ENCODE measurements at regions not wholly inside any gene's neighbourhood (a gene's known extent, or its start where the extent isn't known, plus 50 kb on each side); places are given as distances from the start of the nearest gene placed in this dataset.

DNA sequence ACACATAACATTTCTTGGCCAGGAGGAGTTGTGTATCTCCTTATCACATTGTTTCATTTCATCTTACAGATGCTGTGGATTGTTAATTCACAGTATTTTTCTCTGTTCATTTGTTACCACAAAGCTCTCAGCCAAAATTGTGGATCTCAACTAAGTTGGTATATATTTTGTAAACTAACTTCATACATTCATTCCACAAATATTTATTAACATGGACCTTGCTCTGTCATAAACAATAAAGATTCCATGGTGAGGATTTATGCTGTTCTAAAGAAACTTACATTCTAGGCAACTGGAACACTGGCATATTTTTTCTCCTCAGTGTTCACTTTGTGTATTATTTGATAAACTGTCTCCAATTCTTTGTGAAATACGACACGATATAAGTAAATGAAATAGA, 268.8 kb downstream of the CNTN3 start (continued):
- TF ChIP-seq, protein P1, sequence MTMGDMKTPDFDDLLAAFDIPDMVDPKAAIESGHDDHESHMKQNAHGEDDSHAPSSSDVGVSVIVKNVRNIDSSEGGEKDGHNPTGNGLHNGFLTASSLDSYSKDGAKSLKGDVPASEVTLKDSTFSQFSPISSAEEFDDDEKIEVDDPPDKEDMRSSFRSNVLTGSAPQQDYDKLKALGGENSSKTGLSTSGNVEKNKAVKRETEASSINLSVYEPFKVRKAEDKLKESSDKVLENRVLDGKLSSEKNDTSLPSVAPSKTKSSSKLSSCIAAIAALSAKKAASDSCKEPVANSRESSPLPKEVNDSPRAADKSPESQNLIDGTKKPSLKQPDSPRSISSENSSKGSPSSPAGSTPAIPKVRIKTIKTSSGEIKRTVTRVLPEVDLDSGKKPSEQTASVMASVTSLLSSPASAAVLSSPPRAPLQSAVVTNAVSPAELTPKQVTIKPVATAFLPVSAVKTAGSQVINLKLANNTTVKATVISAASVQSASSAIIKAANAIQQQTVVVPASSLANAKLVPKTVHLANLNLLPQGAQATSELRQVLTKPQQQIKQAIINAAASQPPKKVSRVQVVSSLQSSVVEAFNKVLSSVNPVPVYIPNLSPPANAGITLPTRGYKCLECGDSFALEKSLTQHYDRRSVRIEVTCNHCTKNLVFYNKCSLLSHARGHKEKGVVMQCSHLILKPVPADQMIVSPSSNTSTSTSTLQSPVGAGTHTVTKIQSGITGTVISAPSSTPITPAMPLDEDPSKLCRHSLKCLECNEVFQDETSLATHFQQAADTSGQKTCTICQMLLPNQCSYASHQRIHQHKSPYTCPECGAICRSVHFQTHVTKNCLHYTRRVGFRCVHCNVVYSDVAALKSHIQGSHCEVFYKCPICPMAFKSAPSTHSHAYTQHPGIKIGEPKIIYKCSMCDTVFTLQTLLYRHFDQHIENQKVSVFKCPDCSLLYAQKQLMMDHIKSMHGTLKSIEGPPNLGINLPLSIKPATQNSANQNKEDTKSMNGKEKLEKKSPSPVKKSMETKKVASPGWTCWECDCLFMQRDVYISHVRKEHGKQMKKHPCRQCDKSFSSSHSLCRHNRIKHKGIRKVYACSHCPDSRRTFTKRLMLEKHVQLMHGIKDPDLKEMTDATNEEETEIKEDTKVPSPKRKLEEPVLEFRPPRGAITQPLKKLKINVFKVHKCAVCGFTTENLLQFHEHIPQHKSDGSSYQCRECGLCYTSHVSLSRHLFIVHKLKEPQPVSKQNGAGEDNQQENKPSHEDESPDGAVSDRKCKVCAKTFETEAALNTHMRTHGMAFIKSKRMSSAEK (CRISPR knock-in tag; IDR thresholded peaks at IDR 0.05; ENCODE audit: borderline replicate concordance) = no peak
- TF ChIP-seq, protein P2, sequence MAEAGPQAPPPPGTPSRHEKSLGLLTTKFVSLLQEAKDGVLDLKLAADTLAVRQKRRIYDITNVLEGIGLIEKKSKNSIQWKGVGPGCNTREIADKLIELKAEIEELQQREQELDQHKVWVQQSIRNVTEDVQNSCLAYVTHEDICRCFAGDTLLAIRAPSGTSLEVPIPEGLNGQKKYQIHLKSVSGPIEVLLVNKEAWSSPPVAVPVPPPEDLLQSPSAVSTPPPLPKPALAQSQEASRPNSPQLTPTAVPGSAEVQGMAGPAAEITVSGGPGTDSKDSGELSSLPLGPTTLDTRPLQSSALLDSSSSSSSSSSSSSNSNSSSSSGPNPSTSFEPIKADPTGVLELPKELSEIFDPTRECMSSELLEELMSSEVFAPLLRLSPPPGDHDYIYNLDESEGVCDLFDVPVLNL (CRISPR knock-in tag; IDR thresholded peaks at IDR 0.05; ENCODE audit: borderline replicate concordance, low read depth) = no peak
- no peak for TF ChIP-seq NR2C2 (CRISPR knock-in tag; IDR thresholded peaks at IDR 0.05)
- no peak for TF ChIP-seq TCF7 (CRISPR knock-in tag; IDR thresholded peaks at IDR 0.05; ENCODE audit: low read depth)
- TF ChIP-seq, protein P3, sequence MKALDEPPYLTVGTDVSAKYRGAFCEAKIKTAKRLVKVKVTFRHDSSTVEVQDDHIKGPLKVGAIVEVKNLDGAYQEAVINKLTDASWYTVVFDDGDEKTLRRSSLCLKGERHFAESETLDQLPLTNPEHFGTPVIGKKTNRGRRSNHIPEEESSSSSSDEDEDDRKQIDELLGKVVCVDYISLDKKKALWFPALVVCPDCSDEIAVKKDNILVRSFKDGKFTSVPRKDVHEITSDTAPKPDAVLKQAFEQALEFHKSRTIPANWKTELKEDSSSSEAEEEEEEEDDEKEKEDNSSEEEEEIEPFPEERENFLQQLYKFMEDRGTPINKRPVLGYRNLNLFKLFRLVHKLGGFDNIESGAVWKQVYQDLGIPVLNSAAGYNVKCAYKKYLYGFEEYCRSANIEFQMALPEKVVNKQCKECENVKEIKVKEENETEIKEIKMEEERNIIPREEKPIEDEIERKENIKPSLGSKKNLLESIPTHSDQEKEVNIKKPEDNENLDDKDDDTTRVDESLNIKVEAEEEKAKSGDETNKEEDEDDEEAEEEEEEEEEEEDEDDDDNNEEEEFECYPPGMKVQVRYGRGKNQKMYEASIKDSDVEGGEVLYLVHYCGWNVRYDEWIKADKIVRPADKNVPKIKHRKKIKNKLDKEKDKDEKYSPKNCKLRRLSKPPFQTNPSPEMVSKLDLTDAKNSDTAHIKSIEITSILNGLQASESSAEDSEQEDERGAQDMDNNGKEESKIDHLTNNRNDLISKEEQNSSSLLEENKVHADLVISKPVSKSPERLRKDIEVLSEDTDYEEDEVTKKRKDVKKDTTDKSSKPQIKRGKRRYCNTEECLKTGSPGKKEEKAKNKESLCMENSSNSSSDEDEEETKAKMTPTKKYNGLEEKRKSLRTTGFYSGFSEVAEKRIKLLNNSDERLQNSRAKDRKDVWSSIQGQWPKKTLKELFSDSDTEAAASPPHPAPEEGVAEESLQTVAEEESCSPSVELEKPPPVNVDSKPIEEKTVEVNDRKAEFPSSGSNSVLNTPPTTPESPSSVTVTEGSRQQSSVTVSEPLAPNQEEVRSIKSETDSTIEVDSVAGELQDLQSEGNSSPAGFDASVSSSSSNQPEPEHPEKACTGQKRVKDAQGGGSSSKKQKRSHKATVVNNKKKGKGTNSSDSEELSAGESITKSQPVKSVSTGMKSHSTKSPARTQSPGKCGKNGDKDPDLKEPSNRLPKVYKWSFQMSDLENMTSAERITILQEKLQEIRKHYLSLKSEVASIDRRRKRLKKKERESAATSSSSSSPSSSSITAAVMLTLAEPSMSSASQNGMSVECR (CRISPR knock-in tag; IDR thresholded peaks at IDR 0.05; ENCODE audit: borderline replicate concordance) = no peak
- no peak for TF ChIP-seq ZNF263 (CRISPR knock-in tag; IDR thresholded peaks at IDR 0.05; ENCODE audit: low read depth)
- TF ChIP-seq, protein P4, sequence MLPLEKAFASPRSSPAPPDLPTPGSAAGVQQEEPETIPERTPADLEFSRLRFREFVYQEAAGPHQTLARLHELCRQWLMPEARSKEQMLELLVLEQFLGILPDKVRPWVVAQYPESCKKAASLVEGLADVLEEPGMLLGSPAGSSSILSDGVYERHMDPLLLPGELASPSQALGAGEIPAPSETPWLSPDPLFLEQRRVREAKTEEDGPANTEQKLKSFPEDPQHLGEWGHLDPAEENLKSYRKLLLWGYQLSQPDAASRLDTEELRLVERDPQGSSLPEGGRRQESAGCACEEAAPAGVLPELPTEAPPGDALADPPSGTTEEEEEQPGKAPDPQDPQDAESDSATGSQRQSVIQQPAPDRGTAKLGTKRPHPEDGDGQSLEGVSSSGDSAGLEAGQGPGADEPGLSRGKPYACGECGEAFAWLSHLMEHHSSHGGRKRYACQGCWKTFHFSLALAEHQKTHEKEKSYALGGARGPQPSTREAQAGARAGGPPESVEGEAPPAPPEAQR (CRISPR knock-in tag; IDR thresholded peaks at IDR 0.05) = no peak
- TF ChIP-seq ZNF232 (CRISPR knock-in tag; IDR thresholded peaks at IDR 0.05) = no peak

DNA sequence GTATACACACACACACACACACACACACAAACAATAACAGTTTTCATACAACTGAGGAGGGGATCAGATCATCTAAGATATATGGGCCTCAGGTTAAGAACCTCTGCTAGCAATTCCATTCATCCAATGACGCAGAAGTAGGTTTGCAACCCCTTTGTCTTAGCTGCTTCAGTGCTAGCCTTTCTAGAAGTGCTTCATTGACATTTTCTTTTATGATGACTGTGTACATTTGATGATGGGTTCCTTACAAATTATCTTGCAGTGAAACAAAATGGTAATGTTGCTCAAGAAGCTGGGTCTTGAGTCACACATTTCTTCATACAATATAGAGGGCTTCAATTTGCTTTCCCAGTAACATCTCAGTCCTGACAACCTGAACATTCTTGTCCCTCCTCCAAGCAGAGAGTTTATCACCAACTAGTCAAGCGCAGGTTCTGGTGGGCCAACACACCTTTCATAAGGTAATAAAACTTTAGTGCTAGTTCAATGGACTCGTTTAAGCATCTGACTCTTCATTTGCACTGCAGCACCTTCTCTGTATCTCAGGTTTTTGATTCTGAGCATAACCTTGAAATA, 269.5 kb downstream of the CNTN3 start:
- ChIA-PET CTCF (no interaction called here), POLR2A (interaction anchor here (0.5 kb wide), 1 partner anchor 45 kb away, joined by 3 read pairs; no protein-coding TSS in a partner anchor)
- Mint-ChIP-seq H3K27me3 (ENCODE audit: low read depth) (no peaks in the 10 kb centered on the region), H3K4me1 (no peaks in the 10 kb centered on the region), H3K4me3 (no peak overlapping the region), H3K9me3 (no peaks in the 10 kb centered on the region), H3K36me3 (no peaks in the 10 kb centered on the region), H3K27ac (no peak overlapping the region)
- DNase-seq (ENCODE audit: low spot score) (no peak), ATAC-seq (no peak)
- TF ChIP-seq, protein P5, sequence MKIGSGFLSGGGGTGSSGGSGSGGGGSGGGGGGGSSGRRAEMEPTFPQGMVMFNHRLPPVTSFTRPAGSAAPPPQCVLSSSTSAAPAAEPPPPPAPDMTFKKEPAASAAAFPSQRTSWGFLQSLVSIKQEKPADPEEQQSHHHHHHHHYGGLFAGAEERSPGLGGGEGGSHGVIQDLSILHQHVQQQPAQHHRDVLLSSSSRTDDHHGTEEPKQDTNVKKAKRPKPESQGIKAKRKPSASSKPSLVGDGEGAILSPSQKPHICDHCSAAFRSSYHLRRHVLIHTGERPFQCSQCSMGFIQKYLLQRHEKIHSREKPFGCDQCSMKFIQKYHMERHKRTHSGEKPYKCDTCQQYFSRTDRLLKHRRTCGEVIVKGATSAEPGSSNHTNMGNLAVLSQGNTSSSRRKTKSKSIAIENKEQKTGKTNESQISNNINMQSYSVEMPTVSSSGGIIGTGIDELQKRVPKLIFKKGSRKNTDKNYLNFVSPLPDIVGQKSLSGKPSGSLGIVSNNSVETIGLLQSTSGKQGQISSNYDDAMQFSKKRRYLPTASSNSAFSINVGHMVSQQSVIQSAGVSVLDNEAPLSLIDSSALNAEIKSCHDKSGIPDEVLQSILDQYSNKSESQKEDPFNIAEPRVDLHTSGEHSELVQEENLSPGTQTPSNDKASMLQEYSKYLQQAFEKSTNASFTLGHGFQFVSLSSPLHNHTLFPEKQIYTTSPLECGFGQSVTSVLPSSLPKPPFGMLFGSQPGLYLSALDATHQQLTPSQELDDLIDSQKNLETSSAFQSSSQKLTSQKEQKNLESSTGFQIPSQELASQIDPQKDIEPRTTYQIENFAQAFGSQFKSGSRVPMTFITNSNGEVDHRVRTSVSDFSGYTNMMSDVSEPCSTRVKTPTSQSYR (CRISPR knock-in tag; IDR thresholded peaks at IDR 0.05) = no peak
- TF ChIP-seq, protein P3 (CRISPR knock-in tag; IDR thresholded peaks at IDR 0.05; ENCODE audit: borderline replicate concordance) = no peak
- TF ChIP-seq, protein P6, sequence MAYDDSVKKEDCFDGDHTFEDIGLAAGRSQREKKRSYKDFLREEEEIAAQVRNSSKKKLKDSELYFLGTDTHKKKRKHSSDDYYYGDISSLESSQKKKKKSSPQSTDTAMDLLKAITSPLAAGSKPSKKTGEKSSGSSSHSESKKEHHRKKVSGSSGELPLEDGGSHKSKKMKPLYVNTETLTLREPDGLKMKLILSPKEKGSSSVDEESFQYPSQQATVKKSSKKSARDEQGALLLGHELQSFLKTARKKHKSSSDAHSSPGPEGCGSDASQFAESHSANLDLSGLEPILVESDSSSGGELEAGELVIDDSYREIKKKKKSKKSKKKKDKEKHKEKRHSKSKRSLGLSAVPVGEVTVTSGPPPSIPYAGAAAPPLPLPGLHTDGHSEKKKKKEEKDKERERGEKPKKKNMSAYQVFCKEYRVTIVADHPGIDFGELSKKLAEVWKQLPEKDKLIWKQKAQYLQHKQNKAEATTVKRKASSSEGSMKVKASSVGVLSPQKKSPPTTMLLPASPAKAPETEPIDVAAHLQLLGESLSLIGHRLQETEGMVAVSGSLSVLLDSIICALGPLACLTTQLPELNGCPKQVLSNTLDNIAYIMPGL (CRISPR knock-in tag; IDR thresholded peaks at IDR 0.05) = no peak
- TF ChIP-seq PRRX2 (CRISPR knock-in tag; IDR thresholded peaks at IDR 0.05) = no peak
- TF ChIP-seq SP1 (CRISPR knock-in tag; conservative IDR thresholded peaks at IDR 0.05) = no peak
